ENCODE measurements at regions not wholly inside any gene's neighbourhood (a gene's known extent, or its start where the extent isn't known, plus 50 kb on each side); places are given as distances from the start of the nearest gene placed in this dataset.
A peak's percentile ranks its signal among the peaks of the same experiment; 100 is the strongest.
"Not testable (repeated sequence)": the region's sequence is repeated elsewhere in the genome, so short reads cannot be mapped to it uniquely, and the experiment has no call there.

- DNase-seq = no peak
These were observed 183.9 kb downstream of the MYRFL start for GRCh38 chr12:70008944-70009343.

DNA sequence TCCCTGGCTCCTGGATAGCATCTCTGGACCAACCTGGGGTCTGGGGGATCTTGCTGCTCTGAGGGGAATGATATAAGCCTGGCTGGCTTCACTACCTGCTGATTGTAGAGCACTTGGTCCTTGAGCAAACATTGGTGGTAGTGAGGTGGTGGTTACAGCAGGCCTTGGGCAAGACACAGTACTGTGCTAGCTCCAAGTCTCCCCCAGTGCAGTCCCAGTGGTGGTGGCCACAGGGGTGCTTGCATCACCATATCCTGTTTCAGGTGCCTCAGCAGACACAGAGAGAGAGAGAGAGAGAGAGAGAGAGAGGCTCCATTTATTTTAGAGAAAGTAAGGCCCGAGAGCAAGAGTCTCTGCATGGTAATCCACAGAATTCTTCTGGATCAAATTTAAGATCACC lies 186.3 kb downstream of the MYRFL start:
- DNase-seq = no peak

DNA sequence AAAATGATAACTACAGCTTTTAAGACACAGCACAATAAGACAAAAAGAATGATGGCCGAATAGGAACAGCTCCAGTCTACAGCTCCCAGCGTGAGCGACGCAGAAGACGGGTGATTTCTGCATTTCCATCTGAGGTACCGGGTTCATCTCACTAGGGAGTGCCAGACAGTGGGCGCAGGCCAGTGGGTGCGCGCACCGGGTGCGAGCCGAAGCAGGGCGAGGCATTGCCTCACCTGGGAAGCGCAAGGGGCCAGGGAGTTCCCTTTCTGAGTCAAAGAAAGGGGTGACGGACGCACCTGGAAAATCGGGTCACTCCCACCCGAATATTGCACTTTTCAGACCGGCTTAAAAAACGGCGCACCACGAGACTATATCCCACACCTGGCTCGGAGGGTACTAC lies 188.0 kb downstream of the MYRFL start:
- DNase-seq = not testable (repeated sequence)

DNA sequence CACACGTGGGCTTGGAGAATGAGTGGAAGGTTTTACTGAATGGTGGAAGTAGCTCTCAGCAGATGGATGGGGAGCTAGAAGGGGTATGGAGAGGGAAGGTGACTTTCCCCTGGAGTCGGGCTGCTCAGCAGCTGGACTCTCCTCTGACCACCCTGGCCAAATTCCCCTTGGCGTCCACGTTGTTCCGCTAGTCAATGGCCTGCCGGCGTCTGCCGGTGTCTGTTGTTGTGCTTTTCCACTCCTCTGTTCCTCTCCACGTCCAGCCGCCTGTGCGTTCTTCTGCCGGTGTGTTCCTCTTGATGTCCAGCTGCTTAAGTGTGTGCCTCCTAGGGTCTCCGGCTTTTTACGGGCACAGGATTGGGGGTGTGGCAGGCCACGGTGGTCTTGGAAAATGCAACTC lies 203.5 kb downstream of the MYRFL start:
- no peak for DNase-seq

GRCh38 chr12:70028918-70029317 lies 203.9 kb downstream of the MYRFL start:
- DNase-seq = no peak

DNA sequence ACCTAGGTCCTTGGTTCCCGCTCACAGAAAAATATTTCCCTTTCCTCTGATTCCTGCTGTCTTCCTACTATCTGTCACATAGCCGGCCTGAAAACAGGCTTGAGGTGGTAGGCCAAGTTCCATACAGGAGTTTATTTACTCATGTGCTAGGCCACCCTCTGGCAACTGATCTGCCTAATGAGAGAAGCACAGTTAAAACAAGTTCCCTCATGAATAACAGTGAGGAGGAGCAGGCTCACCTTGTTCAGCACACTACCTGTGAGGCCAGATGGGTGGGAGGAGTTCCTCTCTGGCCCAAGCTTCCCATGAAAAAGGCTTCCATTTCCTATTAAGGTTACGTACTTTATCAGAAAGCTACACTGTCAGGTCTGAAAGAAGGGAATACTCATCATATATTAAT lies 206.0 kb downstream of the MYRFL start:
- DNase-seq = no peak

- no peak for DNase-seq
These were observed 207.0 kb downstream of the MYRFL start for GRCh38 chr12:70032076-70032475.

GRCh38 chr12:70033310-70033709 lies 208.3 kb downstream of the MYRFL start:
- DNase-seq = no peak

DNA sequence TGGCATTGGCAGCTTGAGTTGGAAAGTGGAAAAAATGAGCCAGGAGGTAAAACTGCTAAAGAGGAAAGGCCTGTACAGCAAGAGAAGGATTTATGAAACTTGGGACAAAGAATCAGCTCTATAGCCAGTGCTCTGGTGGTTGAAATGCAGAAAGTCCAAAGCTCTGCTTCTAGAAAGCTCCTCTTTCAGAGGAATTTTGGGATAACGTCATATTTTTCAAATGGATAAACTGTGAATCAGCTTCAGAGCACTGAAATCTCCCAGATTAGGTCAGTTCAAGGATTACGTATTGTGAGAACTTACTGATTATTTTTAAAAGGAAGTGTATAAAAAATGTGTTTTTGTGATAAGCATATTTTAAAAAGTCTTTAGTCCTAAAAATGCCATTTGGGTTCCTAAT lies 203.1 kb upstream of the CNOT2 start:
- no peak for DNase-seq

DNA sequence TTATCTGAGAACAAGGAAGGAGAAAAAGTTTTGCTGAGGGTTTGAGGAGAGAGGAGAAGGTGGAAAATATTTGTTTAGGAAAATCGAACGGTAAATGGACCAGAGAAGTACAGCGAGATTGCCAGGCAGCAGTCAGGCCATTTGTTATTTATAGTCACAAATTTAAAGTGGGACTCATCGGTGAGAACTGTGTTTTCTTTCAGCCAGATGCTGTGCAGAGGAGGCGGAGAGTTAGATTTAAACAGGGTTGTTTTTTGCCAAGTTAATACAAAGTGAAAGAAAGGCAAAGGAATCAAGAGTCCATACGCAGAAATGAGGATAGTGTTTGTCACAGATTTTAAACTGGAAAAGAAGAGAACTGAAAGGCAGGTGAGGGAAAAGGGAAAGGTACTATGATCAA lies 200.6 kb upstream of the CNOT2 start:
- no peak for DNase-seq

DNA sequence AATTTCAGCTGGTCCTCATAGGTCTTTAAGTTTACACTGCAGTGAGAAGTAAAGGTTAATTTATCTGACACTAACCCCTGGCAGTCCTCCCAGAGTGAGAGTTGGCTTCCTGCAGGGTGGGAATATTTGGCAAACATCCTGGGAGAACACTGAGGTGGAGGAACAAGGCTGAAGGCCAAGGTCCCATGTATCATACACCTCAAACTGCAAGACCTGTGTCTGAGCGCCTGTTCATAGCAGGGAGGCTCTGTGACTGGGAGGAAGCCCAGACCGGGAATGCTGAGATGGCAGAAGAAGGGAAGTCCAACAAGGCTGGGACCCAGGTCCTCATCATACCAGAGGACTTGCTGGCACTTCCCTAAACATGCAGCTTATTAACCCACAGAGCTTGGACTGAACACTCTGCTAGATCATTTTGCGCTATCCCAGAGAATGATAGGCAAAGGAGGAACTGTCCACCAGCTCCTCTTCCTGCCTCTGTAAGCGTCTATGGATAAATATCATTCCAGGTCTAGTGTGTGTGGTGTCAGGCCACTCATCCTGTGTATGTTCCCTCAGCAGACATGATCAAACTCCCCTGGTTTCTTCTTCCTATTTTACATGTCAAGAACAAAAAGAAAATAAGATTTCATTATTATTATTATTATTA lies 199.6 kb upstream of the CNOT2 start:
- peak; percentile 47 for DNase-seq

DNA sequence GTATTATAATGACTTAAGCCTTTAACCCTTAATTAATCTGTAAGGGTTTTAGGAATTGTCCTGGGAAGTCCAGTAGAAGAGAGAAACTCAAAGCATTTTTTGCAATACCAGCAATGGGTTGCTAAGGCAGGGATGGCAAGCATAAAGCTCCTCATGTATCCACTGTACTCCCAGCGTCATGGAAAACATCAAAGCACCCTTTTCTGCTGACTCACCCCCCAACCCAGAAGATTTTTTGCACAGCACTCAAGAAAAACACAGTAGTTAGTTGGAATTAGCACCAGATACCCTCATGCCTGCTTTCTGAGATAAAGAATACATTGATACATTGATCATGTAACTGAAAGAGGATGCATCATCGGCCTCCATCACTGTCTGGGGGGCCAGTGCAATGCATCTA lies 199.1 kb upstream of the CNOT2 start:
- DNase-seq = no peak

DNA sequence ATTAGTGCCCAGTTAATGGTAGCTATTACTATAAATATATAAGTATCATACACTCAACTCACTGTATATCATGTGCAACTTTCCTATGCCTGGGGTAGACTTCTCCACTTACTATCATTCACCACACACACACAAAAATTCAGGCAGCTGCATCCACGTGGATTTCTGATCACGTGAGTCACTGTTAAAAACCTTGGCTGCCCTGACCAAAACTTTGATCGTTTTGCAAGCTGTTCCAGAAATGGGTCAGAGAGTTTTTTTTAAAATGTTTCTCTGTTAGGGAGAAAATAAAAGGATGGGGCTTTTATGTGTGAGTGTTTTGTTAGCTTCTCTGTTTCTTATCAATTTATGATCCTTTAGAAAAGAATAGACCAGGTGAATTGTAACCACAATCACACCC lies 198.2 kb upstream of the CNOT2 start:
- DNase-seq = peak; percentile 33

DNA sequence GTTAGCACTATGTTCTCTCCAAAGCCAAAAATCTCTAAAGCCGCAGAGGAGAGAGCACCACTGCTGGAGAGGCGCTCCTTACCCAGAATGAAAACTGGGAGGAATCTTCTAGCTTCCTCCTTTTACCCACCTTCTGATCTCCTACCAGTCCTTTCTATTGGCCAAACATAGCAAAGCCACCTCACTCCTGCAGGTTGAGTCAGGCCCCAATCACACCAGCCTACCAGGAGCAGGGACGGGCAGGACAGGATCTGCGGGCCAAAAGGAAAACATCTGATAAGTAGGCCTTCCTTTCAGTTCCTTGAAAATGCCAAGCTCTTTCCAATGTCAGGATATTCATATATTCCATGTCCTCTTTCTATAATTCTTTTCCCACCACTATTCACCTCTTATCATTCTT lies 197.7 kb upstream of the CNOT2 start:
- no peak for DNase-seq

DNA sequence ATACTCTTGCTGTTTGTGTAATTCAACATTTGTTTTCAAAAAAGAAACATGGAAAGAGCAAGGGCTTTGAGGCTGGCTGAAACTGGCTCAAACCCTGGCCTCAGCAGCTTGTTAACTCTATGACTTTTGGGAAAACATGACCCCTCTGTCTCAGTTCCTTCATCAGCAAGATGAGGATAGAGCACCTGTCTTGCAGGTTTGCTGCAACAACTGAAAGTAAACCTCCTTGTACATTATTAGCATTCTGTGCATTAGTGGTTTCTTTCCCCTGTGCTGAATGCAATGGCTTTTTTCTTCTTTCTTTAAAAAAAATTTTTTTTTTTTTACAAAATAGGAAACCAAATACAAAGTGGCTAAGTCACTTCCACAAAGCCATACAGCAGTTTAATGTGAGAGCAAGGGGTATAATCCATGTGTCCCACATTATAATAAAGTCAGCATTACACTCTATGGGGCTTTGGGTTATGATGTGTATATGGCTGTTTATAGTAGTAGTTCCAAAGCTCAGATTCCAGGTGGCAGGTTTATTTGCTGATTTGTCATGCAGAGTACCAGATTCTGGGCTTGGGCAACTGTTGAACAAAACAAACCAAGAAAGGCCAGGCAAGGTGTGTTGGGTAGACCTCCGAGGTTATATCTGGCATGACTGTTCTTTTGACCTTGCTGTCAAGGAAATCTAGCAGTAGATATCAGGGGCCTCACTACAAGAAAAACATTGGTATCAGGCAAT lies 194.5 kb upstream of the CNOT2 start:
- DNase-seq = no peak

DNA sequence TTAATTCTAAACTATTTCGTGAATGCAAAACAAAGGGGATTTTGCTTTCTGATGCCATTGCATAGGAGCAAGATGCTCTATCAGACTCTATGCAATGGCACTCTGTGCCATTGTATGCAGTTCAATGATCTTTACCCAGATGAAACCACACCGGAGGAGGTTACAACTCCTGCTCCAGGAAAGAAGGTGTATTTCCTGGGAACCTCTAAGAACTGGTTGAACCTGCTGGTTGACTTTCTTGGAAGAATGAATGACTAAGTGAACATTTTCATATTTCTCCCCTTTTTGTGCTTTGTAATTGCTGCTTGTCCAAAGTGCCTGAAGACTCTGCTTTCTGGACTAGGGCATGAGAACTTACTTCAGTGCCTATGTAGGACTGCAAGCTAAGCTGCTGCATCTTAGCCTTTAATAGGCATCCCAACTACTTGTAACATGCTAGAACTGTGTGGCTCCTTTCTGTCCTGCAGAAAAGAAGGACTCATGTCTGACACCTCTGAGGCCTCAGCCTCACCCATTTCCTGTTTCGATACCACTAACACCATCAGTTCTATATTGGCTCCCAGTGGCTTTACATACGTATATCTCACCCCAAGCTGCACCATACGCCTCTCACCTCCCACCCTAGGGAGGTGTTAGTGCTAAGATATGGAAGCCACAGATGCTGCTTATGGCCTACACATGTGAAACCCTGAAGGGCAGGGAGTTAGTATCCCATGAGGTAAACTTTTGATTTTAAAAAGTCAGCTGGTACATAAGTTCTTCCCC lies 193.5 kb upstream of the CNOT2 start:
- no peak for DNase-seq

DNA sequence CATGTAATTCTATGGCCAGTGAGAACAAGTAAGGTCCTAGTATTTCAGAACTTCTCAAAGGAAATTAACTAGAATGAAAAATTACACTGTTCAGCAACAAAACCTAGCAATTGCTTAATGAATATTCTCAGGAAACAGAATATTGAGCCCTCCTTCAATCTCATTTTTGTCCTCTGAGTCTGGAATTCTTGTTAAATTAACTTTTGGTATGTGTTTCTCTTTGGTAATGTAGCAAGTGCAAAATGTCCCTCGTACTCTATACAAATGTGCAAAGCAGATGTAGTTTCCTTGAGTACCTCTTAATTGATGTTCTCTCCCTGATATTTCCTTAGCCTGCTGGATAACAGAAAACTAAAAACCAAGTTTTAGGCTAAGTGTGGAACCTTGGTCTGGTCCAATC lies 190.8 kb upstream of the CNOT2 start:
- no peak for DNase-seq

DNA sequence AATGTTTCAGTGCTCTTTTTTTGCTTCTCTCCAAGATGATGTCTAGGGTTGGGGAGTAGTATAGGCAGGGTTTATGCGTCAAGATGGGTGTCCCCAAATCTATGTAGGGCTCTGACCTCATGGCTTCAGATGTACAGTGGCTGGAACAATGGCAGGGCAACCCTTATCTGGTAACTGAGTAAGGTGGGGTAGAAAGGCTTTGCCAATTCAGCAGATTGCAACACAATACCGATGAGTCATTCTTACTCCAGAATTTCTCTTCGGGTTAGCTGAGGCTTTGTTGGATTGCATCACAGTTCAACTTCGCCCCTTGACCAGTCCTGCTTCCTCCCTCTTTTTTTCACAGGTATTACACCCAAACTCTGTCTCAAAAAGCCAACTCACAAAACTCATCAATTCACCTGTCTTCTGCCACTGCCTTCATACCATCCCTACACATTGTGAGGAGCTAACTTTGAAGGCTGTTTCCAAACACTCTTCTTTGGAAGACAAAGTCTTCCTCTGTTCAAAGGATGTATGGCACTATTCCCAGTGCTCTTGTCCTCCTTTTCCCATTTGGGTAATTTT lies 190.2 kb upstream of the CNOT2 start:
- DNase-seq = peak; percentile 96

GRCh38 chr12:70059373-70059772 lies 183.9 kb upstream of the CNOT2 start:
- DNase-seq = no peak

DNA sequence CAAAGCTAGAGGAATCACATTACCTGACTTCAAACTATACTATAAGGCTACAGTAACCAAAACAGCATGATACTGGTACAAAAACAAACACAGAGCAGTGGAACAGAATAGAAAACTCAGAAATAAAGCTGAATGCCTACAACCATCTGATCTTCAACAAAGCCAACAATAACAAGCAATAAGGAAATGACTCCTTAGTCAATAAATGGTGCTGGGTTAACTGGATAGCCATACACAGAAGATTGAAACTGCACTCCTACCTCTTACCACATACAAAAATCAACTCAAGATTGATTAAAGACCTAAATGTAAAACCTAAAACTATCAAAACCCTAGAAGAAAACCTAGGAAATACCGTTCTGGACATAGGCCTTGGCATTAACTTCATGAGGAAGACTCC lies 182.6 kb upstream of the CNOT2 start:
- no peak for DNase-seq

GRCh38 chr12:70068743-70069142 lies 174.5 kb upstream of the CNOT2 start:
- DNase-seq = no peak

DNA sequence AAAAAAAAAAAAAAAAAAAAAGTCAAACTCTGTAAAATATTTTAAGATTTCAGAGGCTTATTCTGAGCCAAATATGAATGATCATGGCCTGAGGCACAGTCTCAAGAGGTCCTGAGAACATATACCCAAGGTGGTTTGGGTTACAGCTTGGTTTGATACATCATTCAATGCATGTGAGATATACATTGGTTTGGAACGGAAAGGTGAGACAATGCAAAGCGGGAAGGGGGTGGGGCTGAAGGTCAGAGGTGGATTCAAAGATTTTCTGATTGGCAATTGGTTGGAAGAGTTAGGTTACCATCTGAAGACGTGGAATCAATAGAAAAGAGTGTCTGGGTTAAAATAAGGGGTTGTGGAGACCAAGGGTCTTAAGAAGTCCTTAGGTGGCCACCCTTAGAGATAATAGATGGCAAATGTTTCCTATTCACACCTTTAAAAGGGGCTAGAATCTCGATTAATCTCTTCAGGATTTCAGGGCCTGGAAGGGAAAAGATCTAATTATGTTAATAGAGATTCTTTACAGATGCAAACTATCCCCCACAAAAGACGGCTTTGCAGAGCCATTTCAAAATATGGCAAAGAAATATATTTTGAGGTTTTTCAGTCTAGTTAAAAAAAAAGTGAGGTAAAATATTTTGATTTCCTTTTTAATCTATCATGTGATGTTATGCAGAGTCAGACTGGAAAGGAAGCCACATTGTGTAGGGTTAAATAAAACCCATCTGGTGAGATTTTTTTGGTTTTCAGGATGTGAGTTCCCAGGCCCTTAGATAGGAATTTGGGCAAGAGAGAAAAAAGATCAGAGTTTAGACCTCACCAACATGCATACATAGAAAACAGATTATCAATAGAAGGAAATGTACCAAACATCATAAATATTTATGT lies 173.8 kb upstream of the CNOT2 start:
- DNase-seq = no peak

- no peak for DNase-seq
These were observed 172.7 kb upstream of the CNOT2 start for GRCh38 chr12:70070494-70071007.
